HG03354 (cell line): ENCODE measurements at regions not wholly inside any gene's neighbourhood (a gene's known extent, or its start where the extent isn't known, plus 50 kb on each side); places are given as distances from the start of the nearest gene placed in this dataset.

Experiments
- ATAC-seq: cut with Tn5 transposase; IDR thresholded peaks from one replicate; pipeline ENCODE4 v1.9.1; 2021; ENCODE audit warnings: mild to moderate bottlenecking; ENCODE audit not compliant: unreplicated experiment, poor library complexity, severe bottlenecking

- ATAC-seq, result no peak
These were observed 147.2 kb upstream of the MAF start for GRCh38 chr16:79747688-79748087.

GRCh38 chr16:79740252-79740651 is 139.7 kb upstream of the MAF start:
- no peak for ATAC-seq

DNA sequence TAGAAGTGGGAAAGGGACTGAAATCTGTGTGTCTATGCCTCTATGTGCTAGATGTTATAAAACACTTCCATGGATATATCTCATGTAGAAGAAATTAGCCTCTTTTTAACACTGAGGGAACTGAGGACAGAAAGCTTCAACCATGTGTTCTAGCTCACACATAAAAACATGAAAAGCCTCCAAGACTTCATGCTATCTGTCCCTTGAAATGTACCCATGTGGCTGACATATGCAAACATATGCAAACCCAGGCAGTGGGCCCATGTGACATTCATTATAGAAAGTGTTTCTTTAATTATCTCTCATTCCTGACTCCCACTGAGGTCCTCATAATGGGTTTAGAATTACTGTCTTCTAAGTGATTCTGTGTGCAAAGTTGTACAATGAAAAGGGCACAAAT is 134.7 kb upstream of the MAF start:
- ATAC-seq, result no peak

DNA sequence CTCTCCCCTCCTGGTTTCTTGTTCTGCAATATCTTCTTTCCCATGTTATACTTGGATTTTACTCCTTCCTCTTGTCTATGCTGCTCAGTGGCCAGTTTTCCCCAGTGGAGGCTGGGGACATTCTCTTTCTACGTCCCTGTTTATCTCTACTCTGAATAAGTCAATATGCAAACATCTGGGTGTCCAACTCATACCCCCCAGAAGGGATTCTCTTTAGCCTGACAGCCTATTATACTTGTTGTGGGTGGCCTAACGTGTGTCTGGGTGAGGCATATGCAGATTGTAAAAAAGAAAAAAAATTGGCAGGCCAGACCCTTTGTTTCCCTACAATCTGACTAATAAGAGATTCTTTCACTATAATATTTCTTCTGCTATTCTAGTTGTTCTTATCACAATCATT is 134.2 kb upstream of the MAF start:
- no peak for ATAC-seq

GRCh38 chr16:79728923-79729240 is 128.3 kb upstream of the MAF start:
- ATAC-seq, result no peak

DNA sequence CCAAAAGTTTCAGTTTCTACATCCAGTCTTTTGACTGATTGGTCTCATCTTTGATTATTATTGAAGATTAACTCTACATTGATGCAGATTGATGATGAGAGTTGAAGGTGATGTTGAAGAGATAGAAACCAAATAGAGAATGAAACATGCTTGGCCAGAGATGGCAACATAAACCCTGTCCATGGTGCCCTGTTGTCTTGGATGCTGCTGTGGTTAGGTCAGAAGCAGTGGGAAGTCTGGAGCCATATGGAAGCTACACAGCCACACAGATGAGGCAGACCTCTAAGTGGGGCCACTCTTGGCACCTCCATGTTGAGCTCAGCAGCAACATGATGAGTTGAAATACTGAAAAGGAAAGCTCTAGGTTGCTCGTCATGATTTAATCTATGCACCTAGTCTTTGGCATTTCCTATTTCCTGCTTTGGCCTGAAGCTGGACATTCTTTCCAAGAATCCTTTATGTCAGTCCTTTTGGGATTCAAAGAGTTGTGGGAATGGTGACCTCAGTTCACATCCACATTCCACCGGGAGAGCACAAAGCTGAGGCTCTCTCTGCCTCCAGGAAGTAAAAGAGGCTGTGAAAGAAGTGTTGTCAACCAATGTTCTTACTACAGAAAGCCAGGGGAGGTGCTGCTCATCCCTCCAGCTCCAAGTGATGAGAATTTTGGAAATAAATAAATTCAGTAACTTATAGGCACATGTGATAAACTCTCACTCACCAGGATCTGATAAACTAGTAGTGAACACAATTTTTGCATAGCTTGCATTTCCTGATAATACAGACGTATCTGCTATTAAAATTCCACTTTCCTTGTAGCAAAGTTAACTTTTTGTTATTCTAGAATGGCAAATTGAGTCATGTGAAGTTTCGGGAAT is 127.7 kb upstream of the MAF start:
- no peak for ATAC-seq

DNA sequence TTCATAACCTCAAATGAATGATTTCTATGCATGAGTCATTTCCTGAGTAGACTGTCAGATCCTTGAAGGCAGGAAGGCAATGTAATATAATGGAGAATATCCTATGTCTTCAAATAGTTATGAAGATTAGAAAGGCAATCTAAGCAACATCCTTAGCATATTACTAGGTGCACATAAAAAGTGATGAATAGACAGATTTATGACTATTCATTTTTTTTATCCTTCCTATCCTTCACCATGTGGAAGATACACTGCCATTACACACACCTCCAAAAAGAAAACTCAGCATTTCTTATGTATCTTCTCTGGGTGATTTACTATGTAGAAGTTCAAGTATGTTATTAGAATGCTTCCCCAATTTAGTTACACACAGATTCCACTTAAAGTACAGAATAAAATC is 126.4 kb upstream of the MAF start:
- ATAC-seq, result no peak

- ATAC-seq, result no peak
These were observed 124.5 kb upstream of the MAF start for GRCh38 chr16:79725051-79725450.

GRCh38 chr16:79723583-79724168 is 123.1 kb upstream of the MAF start:
- no peak for ATAC-seq

DNA sequence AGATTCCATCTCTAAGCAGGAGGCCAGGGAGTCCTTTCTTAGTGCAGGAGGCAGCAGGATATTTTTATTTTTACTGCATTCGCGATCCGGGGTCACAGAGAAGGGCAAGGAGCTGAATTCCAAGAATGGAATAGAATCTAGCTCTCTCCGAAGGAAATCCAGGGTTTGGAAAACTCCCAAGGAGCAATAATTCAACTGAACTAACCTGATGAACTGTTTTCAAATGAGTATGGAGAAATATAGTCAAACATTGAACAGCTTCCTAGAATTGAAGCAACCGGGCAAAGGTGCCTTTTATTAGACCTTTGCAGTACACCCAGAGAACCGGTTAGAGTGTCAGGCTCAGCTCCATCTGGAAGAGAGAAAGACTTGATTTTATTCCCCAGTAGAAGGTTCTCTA is 120.7 kb upstream of the MAF start:
- no peak for ATAC-seq

- ATAC-seq, result no peak
These were observed 117.0 kb upstream of the MAF start for GRCh38 chr16:79717333-79718137.

DNA sequence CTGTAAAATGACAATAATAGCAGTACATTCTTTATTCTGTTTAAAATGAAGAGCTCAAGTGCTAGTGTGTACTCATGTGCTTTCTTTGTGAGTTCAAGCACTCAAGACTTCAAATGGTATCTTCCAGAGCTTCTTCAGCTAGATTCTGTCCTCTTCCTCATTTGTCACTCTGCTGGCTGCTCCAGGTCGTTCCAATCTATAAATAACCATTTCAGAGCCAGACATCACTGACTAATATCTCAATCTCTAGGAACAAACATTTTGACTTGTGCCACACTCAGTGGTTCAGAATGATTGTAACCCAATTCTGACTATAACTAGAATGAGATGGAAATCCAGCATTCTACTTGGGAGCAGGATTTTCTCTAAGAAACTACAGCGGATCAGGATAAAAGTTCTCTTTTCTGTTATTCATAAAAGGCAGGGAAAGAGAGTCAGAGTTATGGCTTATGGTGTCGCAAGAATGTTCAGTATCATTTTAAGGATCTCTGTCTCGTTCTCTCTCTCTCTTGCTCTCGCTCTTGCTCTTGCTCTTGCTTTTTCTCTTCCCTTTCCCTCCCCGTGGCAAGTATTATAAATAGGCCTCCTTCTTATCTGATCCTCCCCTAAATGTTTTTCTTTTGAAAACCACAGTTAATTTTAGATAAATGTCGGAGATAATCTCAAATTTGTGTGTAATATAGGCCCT is 116.3 kb upstream of the MAF start:
- ATAC-seq, result no peak

DNA sequence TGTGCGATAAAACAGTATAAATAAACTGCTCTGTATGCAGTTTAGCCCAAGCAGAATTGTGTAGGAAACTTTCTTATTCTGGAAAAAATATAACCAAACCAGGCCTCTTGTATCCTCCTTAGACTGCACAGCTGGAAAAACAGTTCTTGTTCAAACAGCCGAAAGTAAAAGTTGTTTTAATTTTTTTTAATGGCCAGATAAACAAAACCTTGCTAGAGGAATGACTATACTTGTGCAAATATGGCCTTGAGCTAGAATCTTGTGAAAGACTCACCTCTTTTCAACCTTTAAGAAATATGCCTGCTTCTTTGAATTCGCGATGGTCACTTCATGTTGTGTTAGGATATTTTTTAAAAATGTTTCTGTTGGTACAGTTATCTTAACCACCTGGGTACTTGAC is 114.5 kb upstream of the MAF start:
- no peak for ATAC-seq

DNA sequence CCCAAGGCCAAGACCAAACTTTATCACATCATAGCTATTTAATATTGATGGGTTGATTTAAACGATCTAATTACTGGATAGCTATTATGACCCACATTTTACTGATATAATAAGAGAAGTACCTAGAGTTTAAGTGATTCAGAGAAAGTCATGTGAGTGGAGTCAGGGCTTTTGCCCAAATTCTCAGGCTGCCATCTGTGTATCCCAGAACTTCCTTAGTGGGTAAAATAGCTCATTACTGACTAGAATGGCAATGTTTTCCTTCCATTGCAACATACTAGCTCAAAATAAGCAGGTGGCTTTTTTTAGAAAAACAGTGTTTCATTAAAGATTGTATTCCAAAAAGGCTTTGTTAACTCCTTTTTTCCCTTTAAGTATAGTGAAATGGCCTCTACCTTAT is 113.9 kb upstream of the MAF start:
- ATAC-seq, result no peak

DNA sequence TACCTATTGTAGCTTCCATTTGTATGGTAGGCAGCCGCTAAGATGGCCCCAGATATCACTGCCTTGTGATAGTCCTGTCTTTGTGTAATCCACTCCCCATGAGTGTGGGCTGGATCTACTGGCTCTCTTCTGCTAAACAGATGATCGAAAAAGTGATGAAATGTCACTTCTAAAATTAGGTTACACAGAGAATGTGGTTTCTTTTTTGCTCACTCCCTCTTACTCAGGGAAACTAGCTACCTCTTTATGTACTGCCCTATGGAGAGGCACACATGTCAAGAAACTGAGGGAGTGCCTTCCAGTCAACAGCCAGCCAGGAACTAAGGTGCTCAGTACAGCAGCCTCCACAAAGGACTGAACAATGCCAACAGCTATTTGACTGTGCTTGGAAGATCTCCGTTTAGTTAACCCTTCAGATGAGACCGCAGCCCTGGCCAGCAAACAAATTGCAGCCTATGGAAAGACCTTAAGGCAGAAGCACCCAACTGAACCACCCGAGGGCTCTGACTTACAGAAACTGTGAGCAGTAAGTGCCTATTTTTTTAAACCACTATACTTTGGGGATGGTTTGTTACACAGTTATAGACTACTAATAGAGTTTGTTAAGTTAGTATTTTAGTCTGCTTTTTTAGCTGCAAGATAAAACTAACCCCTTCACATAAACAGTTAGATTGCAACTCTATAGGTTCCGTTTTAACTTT is 113.2 kb upstream of the MAF start:
- no peak for ATAC-seq

DNA sequence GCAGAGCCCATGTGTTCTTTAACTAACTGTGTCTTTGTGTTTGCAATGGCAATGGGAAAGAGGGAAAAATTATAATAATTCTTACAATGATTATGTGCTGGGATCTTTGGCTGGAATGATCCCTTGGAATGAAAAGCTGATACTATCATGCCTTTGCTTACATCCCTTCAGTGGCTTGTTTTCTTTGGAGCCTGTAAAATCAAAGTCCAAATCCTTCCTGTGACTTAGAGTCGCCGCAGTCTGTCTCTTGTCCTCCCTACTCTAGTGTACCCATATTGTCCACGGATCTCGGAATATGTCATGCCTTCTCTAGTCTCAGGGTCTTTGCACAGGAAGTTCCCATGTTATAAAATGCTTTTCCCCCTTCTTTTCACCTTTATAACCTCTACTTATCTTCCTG is 111.7 kb upstream of the MAF start:
- no peak for ATAC-seq

GRCh38 chr16:79707876-79708275 is 107.3 kb upstream of the MAF start:
- ATAC-seq, result no peak

DNA sequence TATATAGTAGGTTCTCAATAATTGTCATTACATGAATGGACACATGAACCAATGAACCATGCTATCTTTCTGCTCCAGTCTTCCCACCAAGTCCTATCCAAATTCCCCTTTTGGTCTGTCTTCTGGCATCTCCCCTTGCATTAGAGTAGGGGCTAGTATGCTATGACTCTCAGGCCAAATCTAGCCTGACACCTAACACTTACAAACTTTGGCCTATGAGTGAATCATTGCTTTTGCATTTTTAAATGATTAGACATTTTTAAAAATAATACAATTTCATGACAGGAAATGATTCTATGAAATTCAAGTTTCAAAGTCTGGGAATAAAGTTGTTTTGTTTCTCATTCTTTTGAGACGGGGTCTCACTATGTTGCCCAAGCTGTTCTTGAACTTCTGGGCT is 102.5 kb upstream of the MAF start:
- ATAC-seq, result no peak

DNA sequence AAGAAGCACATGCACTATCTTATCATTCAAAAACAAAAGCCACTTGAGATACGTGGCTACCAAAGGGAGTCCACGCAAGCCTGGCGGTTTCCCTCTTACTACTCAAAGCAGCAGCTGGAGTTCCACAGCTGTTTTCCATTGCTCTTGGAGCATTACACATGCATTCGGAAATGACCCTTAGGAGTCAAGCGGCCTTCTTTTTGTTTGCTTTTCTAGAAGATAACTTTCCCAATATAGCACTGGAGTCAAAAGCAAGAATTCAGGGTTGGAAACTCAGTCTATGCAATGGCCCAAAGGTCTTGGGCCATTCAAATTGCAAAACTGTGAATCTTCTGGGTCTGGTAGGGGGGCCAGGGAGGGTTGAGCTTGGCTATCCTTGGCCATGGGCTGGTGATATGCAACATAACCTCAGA is 97.8 kb upstream of the MAF start:
- no peak for ATAC-seq
